HEK293T (cell line): ENCODE measurements at regions not wholly inside any gene's neighbourhood (a gene's known extent, or its start where the extent isn't known, plus 50 kb on each side); places are given as distances from the start of the nearest gene placed in this dataset.

Experiments used
- CTCF ChIA-PET: fragments of 350-600 bp; formaldehyde crosslinking; extraction: SDS; loops from one replicate; lab custom pipeline; 2021; ENCODE audit warnings: antibody characterized with exemption, inconsistent platforms; lab: Yijun Ruan, JAX
- POLR2A ChIA-PET: fragments of 350-600 bp; formaldehyde crosslinking; extraction: SDS; loops from one replicate; lab custom pipeline; 2020; ENCODE audit warnings: antibody characterized with exemption, inconsistent platforms; lab: Yijun Ruan, JAX
- DNase-seq: peaks from one replicate; pipeline ENCODE4 v3.0.0; 2012; ENCODE audit warnings: mixed read lengths; ENCODE audit errors: extremely low spot score
- ARNT ChIP-seq: fragments of 450-650 bp; IDR thresholded peaks from 2 replicates; pipeline ENCODE4 v1.6.1; 2017; ENCODE audit warnings: mild to moderate bottlenecking
- BHLHE40 ChIP-seq: fragments of 450-650 bp; IDR thresholded peaks from 2 replicates; pipeline ENCODE4 v1.6.1; 2016; ENCODE audit warnings: mild to moderate bottlenecking, moderate library complexity, borderline replicate concordance
- CTBP1 ChIP-seq: fragments of 450-650 bp; IDR thresholded peaks from 2 replicates; pipeline ENCODE4 v1.6.1; 2016; ENCODE audit warnings: borderline replicate concordance
- ELF4 ChIP-seq: fragments of 450-650 bp; IDR thresholded peaks from 2 replicates; pipeline ENCODE4 v1.6.1; 2017; ENCODE audit warnings: antibody characterized with exemption
- FOXA1 ChIP-seq: fragments of 450-650 bp; IDR thresholded peaks from 2 replicates; pipeline ENCODE4 v1.6.1; 2016; ENCODE audit warnings: mild to moderate bottlenecking
- FOXK2 ChIP-seq: fragments of 450-650 bp; IDR thresholded peaks from 2 replicates; pipeline ENCODE4 v1.6.1; 2016; ENCODE audit warnings: mild to moderate bottlenecking
- FOXM1 ChIP-seq: fragments of 450-650 bp; IDR thresholded peaks from 2 replicates; pipeline ENCODE4 v1.6.1; 2017; ENCODE audit warnings: mild to moderate bottlenecking, borderline replicate concordance
- HDGF ChIP-seq: fragments of 450-650 bp; IDR thresholded peaks from 2 replicates; pipeline ENCODE4 v1.6.1; 2017; ENCODE audit warnings: antibody characterized with exemption, borderline replicate concordance
- L3MBTL2 ChIP-seq: fragments of 450-650 bp; conservative IDR thresholded peaks from 2 replicates; pipeline ENCODE4 v1.6.1; 2016; ENCODE audit warnings: mild to moderate bottlenecking
- LEF1 ChIP-seq: fragments of 450-650 bp; IDR thresholded peaks from 2 replicates; pipeline ENCODE4 v1.6.1; 2017; ENCODE audit warnings: mild to moderate bottlenecking, borderline replicate concordance
- NFRKB ChIP-seq: fragments of 450-650 bp; IDR thresholded peaks from 2 replicates; pipeline ENCODE4 v1.6.1; 2016; ENCODE audit warnings: mild to moderate bottlenecking, moderate library complexity
- SP1 ChIP-seq: fragments of 450-650 bp; IDR thresholded peaks from 2 replicates; pipeline ENCODE4 v1.6.1; 2017
- SUZ12 ChIP-seq: fragments of 450-650 bp; IDR thresholded peaks from 2 replicates; pipeline ENCODE4 v1.6.1; 2016; ENCODE audit warnings: mild to moderate bottlenecking
- TARDBP ChIP-seq: fragments of 450-650 bp; IDR thresholded peaks from 2 replicates; pipeline ENCODE4 v1.6.1; 2016
- ZNF384 ChIP-seq: fragments of 450-650 bp; IDR thresholded peaks from 2 replicates; pipeline ENCODE4 v1.6.1; 2016
- TF ChIP-seq, protein P1 (sequence below): fragments of 450-650 bp; IDR thresholded peaks from 2 replicates; pipeline ENCODE4 v1.6.1; 2016

DNA sequence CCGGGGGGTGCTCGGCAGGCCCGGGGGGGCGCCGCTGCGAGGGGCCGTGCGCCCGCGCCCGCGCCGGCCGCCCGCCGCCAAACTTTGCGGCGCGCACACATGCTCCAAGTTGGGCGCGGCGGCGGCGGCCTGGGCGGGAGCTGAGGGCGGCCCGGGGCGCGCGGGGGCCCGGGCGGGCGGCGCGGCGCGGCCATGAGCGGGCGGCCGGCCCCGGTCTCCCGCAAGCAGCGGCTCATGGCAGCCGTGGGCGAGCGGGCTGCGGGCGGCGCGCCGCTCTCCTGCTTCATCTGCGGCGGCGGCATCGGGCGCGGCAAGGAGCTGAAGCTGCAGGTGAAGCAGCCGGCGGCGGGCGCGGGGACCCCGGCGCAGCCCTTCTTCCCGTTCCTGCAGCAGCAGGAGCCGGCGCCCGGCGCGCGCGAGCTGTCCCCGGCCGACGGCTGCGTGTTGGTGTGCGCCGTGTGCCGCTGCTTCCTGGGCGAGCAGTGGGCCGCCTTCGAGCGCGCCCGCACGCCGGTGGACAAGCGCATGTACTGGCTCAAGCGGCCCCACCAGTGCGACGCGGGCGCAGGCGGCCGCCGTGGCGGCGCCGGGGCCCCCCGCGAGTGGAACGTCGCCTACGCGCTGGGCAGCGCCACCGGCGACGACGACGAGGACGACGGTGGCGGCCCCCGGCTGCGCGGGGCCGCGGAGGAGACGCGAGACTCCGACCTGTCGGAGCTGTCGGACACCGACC, 57.2 kb upstream of the CIBAR2 start:
- ChIA-PET CTCF (no interaction called here), POLR2A (no interaction called here)
- DNase-seq: peak; percentile 42
- TF ChIP-seq TARDBP (no peak), SUZ12 (no peak), CTBP1 (no peak), LEF1 (no peak), ARNT (no peak), FOXA1 (no peak)

DNA sequence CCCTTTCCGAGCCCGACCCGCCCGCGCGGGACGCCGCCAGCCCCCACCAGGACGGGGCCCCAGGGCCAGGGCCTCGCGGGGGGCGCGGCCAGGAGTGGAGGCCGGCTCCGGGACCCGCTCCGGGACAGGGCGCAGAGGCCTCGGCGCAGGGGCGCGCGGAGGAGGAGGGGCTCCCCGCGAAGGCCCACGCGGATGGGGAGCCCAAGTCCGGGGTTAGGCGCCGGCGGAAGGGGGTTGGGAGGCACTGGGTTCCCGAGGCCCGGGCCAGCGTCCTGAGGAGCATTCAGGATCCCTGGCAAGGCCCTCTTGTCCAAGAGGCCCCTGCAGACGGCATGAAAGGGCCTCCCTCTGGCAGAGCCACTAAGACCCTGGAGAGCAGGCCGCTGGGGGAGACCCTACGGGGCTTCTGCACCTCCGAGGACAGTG, 57.8 kb upstream of the CIBAR2 start:
- DNase-seq: no peak
- ChIA-PET CTCF (no interaction called here), POLR2A (interaction anchor here (1.5 kb wide), 1 partner anchor 7 kb away, joined by 5 read pairs; no protein-coding TSS in a partner anchor)
- TF ChIP-seq TARDBP (no peak), SP1 (no peak)

DNA sequence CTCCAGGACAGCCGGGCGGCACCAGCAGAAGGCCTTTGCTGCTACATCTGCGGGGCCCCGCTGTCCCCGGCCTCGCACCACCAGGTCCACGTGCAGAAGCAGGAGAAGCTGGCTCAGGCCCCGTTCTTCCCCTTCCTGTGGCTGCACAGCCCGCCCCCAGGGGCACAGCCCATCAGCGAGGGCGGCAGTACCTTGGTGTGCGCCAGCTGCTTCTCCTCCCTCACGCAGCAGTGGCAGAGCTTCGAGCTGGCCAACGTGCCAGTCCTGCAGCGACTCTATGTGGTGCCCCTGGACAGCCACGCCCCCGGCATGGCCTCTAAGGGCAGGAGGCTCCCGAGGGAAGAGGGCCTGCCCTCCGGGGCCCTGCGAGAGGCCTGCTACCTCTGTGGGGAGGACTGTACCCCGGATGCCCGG, 58.3 kb upstream of the CIBAR2 start:
- CTCF ChIA-PET: interaction anchor here (0.7 kb wide), 1 partner anchor 25 kb away, joined by 3 read pairs; no protein-coding TSS in a partner anchor
- TF ChIP-seq TARDBP: no peak
- TF ChIP-seq FOXK2: no peak
- no peak for TF ChIP-seq HDGF
- TF ChIP-seq, protein P1, sequence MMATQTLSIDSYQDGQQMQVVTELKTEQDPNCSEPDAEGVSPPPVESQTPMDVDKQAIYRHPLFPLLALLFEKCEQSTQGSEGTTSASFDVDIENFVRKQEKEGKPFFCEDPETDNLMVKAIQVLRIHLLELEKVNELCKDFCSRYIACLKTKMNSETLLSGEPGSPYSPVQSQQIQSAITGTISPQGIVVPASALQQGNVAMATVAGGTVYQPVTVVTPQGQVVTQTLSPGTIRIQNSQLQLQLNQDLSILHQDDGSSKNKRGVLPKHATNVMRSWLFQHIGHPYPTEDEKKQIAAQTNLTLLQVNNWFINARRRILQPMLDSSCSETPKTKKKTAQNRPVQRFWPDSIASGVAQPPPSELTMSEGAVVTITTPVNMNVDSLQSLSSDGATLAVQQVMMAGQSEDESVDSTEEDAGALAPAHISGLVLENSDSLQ: no peak
- no peak for TF ChIP-seq L3MBTL2
- no peak for TF ChIP-seq SUZ12
- TF ChIP-seq FOXM1: no peak
- no peak for TF ChIP-seq NFRKB
- TF ChIP-seq FOXA1: no peak
- TF ChIP-seq ELF4: no peak
- no peak for TF ChIP-seq LEF1
- no peak for TF ChIP-seq ZNF384
- POLR2A ChIA-PET: interaction anchor here (1.2 to 1.5 kb wide), 2 partner anchors 8 to 65 kb away, joined by 5 read pairs; no protein-coding TSS in a partner anchor
- no peak for DNase-seq

DNA sequence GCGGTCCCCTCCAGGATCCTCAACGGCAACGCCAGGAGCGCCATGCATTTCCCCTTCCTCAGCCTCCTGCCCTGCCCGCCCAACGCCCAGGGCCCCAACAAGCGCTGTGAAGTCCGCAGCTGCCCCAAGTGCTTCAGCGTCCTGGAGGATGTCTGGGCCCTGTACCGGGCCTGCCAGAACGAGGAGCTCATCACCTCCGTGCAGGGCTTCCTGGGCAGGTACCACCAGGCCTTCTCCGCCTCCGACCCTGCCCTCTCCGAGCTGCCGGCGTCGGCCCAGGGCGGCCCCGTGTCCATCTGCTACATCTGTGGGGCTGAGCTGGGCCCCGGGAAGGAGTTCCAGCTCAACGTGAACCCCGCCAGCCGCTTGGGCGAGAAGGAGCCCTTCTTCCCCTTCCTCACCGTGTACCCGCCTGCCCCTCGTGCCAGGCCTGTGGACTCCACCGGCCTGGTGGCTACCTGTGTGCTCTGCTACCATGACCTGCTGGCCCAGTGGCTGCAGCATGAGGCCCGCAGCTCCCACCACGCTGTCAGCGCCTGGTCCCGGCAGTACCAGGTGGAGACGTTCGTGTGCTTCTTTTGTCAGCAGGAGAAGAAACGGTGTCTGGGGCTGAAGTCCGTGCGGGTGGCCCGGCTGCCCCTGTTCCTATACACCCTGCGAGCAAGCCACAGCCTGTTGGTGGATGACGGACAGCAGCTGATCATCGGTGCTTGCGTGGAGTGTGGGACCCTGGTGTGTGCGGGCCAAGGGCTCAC, 58.9 kb upstream of the CIBAR2 start:
- ChIA-PET CTCF (interaction anchor here (0.7 to 1.2 kb wide), 3 partner anchors 10 to 56 kb away, joined by 3 read pairs; no protein-coding TSS in a partner anchor), POLR2A (interaction anchor here (0.8 to 1.5 kb wide), 4 partner anchors 8 to 64 kb away, joined by 3 to 5 read pairs (median 4); no protein-coding TSS in a partner anchor)
- TF ChIP-seq BHLHE40: no peak
- TF ChIP-seq, protein P1: 0 out of 2 replicates have a peak, but pooled peaks have one; percentile 5
- no peak for DNase-seq

DNA sequence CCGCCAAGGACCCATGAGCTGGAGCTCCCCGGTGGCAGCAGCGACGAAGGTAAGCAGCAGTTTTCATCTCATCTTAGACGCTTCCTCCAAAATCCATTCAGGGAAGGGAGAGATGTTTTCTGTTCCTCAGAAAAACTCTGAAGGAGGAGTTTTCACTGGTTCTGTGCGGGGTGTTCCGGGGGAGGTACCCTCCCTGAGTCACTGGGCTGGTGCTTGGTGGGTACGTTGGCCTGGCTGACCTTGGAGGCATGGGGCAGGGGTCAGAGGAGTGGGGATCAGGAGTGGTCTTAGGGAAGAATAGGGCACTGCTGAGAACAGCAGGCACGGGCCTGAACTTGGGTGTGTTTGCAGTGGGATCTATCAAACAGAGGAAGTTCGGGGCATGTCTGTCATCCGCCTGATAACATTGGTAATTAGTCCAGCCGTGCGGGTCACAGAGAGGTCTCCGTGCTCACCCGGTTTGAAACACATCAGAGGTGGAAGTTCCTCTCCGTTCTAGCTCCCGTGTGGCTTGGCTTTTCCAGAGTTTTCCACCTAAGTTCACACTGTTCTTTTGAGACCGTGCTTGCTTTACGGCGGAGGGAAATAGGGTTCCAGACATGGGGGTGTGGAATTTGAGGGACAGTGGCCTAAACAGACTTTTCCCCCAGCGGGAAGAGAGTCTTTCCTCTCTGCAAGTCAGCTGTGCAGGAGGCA, 59.6 kb upstream of the CIBAR2 start:
- TF ChIP-seq ELF4: no peak
- no peak for TF ChIP-seq SUZ12
- TF ChIP-seq FOXM1: no peak
- no peak for TF ChIP-seq SP1
- TF ChIP-seq TARDBP: no peak
- DNase-seq: no peak
- CTCF ChIA-PET: interaction anchor here (0.7 to 1.7 kb wide), 11 partner anchors 9 to 67 kb away, joined by 3 to 8 read pairs (median 3); no protein-coding TSS in a partner anchor
- POLR2A ChIA-PET: interaction anchor here (0.8 to 1.5 kb wide), 4 partner anchors 9 to 63 kb away, joined by 3 to 5 read pairs (median 4); no protein-coding TSS in a partner anchor

DNA sequence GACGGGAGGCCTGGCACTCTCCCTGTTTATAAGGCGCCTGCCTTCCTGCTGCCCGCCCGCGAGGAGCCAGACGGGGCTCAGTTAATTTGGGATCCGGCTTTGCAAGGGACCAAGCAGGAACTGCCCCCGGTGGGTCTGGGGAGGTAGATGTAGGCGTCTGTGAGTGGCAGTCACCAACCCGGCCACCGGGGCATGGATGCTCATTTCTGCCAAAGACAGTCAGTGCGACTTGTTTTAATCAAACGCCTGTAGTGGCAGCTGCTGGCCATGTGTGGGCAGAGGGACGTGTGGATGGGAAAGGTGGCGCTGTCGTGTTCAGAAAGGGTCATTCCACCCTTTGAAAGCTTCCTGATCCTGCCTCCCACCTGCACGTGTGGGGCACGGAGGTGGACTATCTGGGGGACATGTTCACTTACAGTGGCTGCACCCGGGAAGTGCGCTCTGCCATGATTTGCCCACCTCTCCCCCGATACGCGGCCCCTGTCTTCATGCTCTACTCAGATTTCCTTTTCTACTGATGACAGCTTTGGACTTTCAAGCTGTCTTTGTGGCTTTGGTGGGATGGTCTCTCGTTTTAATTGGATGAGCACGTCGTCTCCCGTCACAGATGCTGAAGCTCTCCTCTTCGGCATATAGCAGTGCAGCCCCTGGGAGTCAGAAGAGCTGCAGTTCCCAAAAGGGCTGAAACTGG, 60.3 kb upstream of the CIBAR2 start:
- CTCF ChIA-PET: interaction anchor here (0.5 to 1.7 kb wide), 14 partner anchors 9 to 81 kb away, joined by 3 to 8 read pairs (median 3); no protein-coding TSS in a partner anchor
- DNase-seq: peak; percentile 60
- POLR2A ChIA-PET: interaction anchor here (1.1 kb wide), 1 partner anchor 50 kb away, joined by 3 read pairs; no protein-coding TSS in a partner anchor
- TF ChIP-seq FOXA1: no peak
- TF ChIP-seq, protein P1: 0 out of 2 replicates have a peak, but pooled peaks have one; percentile 9
